SK-N-SH treated with all-trans-retinoic acid at 6 μM for 48 hours (cell line): ENCODE measurements at regions not wholly inside any gene's neighbourhood (a gene's known extent, or its start where the extent isn't known, plus 50 kb on each side); places are given as distances from the start of the nearest gene placed in this dataset.

Source experiments
- ARNTL ChIP-seq: fragments of 450-650 bp; formaldehyde crosslinking; IDR thresholded peaks from 2 replicates; pipeline ENCODE4 v1.5.0; 2020; ENCODE audit warnings: low read depth, mild to moderate bottlenecking, moderate library complexity, borderline replicate concordance
- CSDC2 ChIP-seq: fragments of 250-450 bp; sonication (Bioruptor Pico); IDR thresholded peaks from 2 replicates; pipeline ENCODE4 v1.5.0; 2020; ENCODE audit warnings: mild to moderate bottlenecking, moderate library complexity
- ESRRG ChIP-seq: fragments of 250-450 bp; sonication (Bioruptor Pico); IDR thresholded peaks from 2 replicates; pipeline ENCODE4 v1.6.1; 2021; ENCODE audit warnings: mild to moderate bottlenecking
- GLIS3 ChIP-seq: fragments of 250-450 bp; sonication (Bioruptor Pico); IDR thresholded peaks from 2 replicates; pipeline ENCODE4 v1.5.0; 2020; ENCODE audit warnings: mild to moderate bottlenecking, moderate library complexity
- RARB ChIP-seq: fragments of 250-450 bp; sonication (Bioruptor Pico); IDR thresholded peaks from 2 replicates; pipeline ENCODE4 v1.8.0; 2021; ENCODE audit warnings: mild to moderate bottlenecking, moderate library complexity
- ZFP30 ChIP-seq: fragments of 450-650 bp; formaldehyde crosslinking; IDR thresholded peaks from 2 replicates; pipeline ENCODE4 v1.5.0; 2022; ENCODE audit warnings: mild to moderate bottlenecking, moderate library complexity
- ZNF8 ChIP-seq: fragments of 450-650 bp; formaldehyde crosslinking; IDR thresholded peaks from 2 replicates; pipeline ENCODE4 v1.5.0; 2020; ENCODE audit warnings: mild to moderate bottlenecking, moderate library complexity
- TF ChIP-seq, protein P1 (sequence below): fragments of 250-450 bp; sonication (Bioruptor Pico); IDR thresholded peaks from 2 replicates; pipeline ENCODE4 v1.5.1; 2020; ENCODE audit warnings: low read depth, mild to moderate bottlenecking, moderate library complexity
- TF ChIP-seq, protein P2 (sequence below): fragments of 250-450 bp; sonication (Bioruptor Pico); IDR thresholded peaks from 2 replicates; pipeline ENCODE4 v1.5.0; 2020; ENCODE audit warnings: mild to moderate bottlenecking, moderate library complexity

DNA sequence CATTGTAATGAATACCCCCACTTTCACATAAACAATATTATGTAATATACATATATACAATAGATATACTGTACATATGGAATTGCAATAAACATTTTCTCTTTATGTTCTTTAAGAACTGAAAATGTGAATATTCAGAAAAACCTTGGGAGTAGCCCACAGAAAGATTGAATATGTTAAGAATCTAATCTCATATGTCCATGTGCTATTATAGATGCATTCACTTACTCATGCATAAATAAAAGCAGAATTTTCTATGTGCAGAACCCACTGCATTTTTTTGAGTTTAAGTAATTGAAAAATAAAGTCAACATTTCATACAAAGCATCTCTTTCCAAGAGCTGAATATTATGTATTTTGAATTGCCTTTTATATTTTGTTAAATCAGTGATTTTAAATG is 902.3 kb downstream of the PCDH19 start:
- no peak for TF ChIP-seq CSDC2 (CRISPR knock-in tag)
- TF ChIP-seq, protein P1, sequence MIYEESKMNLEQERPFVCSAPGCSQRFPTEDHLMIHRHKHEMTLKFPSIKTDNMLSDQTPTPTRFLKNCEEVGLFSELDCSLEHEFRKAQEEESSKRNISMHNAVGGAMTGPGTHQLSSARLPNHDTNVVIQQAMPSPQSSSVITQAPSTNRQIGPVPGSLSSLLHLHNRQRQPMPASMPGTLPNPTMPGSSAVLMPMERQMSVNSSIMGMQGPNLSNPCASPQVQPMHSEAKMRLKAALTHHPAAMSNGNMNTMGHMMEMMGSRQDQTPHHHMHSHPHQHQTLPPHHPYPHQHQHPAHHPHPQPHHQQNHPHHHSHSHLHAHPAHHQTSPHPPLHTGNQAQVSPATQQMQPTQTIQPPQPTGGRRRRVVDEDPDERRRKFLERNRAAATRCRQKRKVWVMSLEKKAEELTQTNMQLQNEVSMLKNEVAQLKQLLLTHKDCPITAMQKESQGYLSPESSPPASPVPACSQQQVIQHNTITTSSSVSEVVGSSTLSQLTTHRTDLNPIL (CRISPR knock-in tag), result no peak
- TF ChIP-seq, protein P2, sequence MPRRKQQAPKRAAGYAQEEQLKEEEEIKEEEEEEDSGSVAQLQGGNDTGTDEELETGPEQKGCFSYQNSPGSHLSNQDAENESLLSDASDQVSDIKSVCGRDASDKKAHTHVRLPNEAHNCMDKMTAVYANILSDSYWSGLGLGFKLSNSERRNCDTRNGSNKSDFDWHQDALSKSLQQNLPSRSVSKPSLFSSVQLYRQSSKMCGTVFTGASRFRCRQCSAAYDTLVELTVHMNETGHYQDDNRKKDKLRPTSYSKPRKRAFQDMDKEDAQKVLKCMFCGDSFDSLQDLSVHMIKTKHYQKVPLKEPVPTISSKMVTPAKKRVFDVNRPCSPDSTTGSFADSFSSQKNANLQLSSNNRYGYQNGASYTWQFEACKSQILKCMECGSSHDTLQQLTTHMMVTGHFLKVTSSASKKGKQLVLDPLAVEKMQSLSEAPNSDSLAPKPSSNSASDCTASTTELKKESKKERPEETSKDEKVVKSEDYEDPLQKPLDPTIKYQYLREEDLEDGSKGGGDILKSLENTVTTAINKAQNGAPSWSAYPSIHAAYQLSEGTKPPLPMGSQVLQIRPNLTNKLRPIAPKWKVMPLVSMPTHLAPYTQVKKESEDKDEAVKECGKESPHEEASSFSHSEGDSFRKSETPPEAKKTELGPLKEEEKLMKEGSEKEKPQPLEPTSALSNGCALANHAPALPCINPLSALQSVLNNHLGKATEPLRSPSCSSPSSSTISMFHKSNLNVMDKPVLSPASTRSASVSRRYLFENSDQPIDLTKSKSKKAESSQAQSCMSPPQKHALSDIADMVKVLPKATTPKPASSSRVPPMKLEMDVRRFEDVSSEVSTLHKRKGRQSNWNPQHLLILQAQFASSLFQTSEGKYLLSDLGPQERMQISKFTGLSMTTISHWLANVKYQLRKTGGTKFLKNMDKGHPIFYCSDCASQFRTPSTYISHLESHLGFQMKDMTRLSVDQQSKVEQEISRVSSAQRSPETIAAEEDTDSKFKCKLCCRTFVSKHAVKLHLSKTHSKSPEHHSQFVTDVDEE, result no peak
- no peak for TF ChIP-seq ZNF8 (CRISPR knock-in tag)
- no peak for TF ChIP-seq ARNTL (CRISPR knock-in tag)
- TF ChIP-seq RARB (CRISPR knock-in tag), result no peak
- TF ChIP-seq GLIS3 (CRISPR knock-in tag), result no peak
- no peak for TF ChIP-seq ZFP30 (CRISPR knock-in tag)
- TF ChIP-seq ESRRG (CRISPR knock-in tag), result no peak
